Stimulated activated memory B cell treated with anti-CD40 and anti-IgM and Interleukin-4, amounts not matched to agents 10 μg/mL and 1 μg/mL and 100 μg/mL, for 72 hours (primary cell): ENCODE measurements at regions not wholly inside any gene's neighbourhood (a gene's known extent, or its start where the extent isn't known, plus 50 kb on each side); places are given as distances from the start of the nearest gene placed in this dataset.

ENCODE experiments used
- ATAC-seq: fragments of 150-1000 bp; cut with Tn5 transposase; 2 replicates; pipeline ENCODE4 v1.10.0; 2021
- H3K27ac Mint-ChIP-seq: one replicate; pipeline ENCODE4 v1.8.0; 2022; ENCODE audit warnings: mild to moderate bottlenecking, mixed read lengths
- H3K27me3 Mint-ChIP-seq: one replicate; pipeline ENCODE4 v1.8.0; 2022; ENCODE audit warnings: mixed read lengths
- H3K36me3 Mint-ChIP-seq: one replicate; pipeline ENCODE4 v1.8.0; 2022; ENCODE audit warnings: mixed read lengths
- H3K4me1 Mint-ChIP-seq: one replicate; pipeline ENCODE4 v1.8.0; 2022; ENCODE audit warnings: mixed read lengths
- H3K4me3 Mint-ChIP-seq: one replicate; pipeline ENCODE4 v1.8.0; 2022; ENCODE audit warnings: mild to moderate bottlenecking, moderate library complexity, mixed read lengths
- H3K9me3 Mint-ChIP-seq: one replicate; pipeline ENCODE4 v1.8.0; 2022; ENCODE audit warnings: mixed read lengths

DNA sequence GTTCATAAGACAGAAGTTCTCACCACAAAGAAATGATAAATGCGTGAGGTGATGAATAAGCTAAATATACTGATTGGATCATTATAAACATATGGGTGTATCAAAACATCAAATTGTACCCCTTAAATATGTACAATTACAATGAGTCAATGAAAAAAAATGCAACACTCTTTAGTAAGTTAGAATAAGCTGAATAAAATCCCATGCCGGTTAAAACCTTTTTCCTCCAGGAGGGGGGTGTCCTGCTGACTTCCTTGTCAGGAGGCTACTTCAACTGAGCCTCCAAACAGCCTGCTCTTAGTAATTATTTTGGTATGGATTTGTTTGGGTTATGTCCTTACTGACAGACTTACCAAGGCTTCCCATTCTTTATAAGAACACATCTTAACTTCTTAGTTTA is 649.1 kb downstream of the INHBA start:
- H3K27me3 Mint-ChIP-seq, result no peaks in the 10 kb centered on the region
- no peaks in the 10 kb centered on the region for H3K4me1 Mint-ChIP-seq
- ATAC-seq, result no peak
- H3K9me3 Mint-ChIP-seq, result peaks cover 7% of the 10 kb centered on the region
- no peak overlapping the region for H3K4me3 Mint-ChIP-seq
- H3K36me3 Mint-ChIP-seq, result no peaks in the 10 kb centered on the region
- H3K27ac Mint-ChIP-seq, result no peak overlapping the region

DNA sequence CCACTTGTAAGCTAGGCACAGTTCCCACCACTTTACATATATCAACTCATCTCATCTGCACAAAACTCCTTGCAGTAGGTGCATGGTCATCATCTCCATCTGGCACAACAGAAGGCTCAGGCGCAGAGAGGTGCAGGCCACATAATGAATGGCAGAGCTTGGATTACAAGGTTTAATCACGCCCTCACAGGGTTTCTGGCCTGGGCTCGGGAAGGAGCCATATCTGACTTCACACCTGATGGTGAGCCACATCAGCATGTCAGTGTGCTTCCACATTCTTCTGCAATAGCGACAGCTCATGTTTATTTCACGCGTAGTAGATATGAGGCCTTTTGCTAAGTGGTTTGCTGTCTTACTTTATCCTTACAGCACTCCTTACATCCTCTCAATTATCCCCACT is 650.2 kb downstream of the INHBA start:
- Mint-ChIP-seq H3K4me1 (no peaks in the 10 kb centered on the region), H3K36me3 (no peaks in the 10 kb centered on the region), H3K4me3 (no peak overlapping the region), H3K9me3 (peaks cover 2% of the 10 kb centered on the region), H3K27me3 (no peaks in the 10 kb centered on the region), H3K27ac (no peak overlapping the region)
- ATAC-seq, result no peak

DNA sequence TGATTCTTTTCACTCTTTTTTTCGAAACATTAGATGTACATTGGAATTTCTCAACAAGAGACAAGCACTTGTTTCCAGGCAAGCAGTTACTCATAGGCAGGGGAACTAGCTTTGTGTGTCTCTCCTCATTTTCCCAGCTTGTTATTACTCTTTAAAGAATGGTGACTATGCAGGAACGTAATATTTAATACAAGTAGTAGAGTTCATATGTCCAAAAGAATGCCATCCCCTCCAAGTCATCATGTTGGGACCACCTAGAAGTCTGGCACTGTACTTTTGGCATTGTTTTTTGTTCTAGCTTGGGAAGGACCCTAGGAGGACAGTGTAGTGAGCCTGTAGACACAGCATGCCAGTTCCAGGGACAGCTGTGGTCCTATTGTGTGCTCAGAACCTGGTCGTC is 650.7 kb downstream of the INHBA start:
- Mint-ChIP-seq H3K4me3 (no peak overlapping the region), H3K9me3 (peaks cover 2% of the 10 kb centered on the region), H3K27me3 (no peaks in the 10 kb centered on the region), H3K4me1 (no peaks in the 10 kb centered on the region), H3K27ac (no peak overlapping the region), H3K36me3 (no peaks in the 10 kb centered on the region)
- no peak for ATAC-seq

DNA sequence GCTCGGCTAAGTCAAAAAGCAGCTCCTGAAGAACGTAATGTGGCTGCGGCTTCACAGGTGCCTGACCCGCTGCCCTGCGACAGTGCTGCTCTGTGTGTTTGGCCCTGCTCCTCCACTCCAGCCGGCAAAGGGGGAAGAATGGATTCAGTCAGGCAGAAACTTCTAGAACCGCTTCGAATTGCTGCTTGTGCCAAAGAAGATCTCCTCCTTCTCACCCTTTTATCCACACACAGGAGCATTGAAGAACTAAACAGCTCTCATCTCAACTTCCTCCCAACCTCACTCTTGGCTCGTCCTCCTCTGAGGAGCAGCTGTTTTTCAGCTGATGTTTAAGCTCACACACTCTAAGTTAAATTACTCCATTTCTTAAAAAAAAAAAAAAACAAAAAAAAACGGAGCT is 651.4 kb downstream of the INHBA start:
- no peaks in the 10 kb centered on the region for H3K27me3 Mint-ChIP-seq
- no peak for ATAC-seq
- no peaks in the 10 kb centered on the region for H3K4me1 Mint-ChIP-seq
- peaks cover 1% of the 10 kb centered on the region for H3K9me3 Mint-ChIP-seq
- no peak overlapping the region for H3K27ac Mint-ChIP-seq
- H3K4me3 Mint-ChIP-seq, result no peak overlapping the region
- no peaks in the 10 kb centered on the region for H3K36me3 Mint-ChIP-seq

DNA sequence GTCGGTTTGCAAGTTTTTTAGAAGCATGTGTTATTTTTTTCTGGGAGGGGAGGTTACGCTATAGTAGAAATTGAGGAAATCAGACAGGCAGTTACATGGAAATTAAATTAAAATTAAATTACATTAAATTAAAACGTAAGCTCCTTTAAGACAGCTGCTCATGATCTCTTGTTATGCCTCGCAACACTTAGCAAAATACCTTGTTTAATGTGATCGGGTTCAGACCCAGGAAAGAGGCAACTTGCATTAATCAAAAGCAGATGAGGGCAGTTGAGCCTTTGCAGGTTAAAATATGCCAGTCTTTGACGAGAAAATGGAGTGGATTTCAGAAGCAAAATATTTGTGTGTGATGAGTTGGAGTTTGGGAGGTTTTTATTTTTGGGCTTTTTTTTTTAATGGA is 651.8 kb downstream of the INHBA start:
- Mint-ChIP-seq H3K36me3 (no peaks in the 10 kb centered on the region), H3K27me3 (no peaks in the 10 kb centered on the region), H3K9me3 (no peaks in the 10 kb centered on the region), H3K4me1 (no peaks in the 10 kb centered on the region), H3K4me3 (no peak overlapping the region), H3K27ac (no peak overlapping the region)
- no peak for ATAC-seq

DNA sequence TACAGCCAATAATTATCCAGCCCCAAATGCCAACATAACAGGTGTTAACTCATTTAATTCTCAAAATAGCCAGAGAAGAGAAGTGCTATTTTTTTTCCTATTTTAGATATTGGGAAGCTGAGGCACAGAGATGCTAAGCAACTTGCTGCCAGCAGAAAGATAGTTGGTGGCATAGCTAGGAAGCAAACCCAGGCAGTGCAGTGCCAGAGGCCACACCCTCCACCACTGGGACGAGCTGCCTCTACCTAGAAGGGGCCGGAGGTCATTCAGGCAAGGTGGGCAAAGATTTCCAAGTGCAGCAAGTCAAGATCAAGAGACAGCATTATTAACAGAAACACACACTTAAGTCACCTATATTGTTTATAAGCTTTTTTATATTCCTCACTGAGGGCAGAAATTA is 654.1 kb downstream of the INHBA start:
- no peaks in the 10 kb centered on the region for H3K27me3 Mint-ChIP-seq
- no peak for ATAC-seq
- no peaks in the 10 kb centered on the region for H3K36me3 Mint-ChIP-seq
- no peak overlapping the region for H3K4me3 Mint-ChIP-seq
- no peak overlapping the region for H3K27ac Mint-ChIP-seq
- no peaks in the 10 kb centered on the region for H3K9me3 Mint-ChIP-seq
- no peaks in the 10 kb centered on the region for H3K4me1 Mint-ChIP-seq

DNA sequence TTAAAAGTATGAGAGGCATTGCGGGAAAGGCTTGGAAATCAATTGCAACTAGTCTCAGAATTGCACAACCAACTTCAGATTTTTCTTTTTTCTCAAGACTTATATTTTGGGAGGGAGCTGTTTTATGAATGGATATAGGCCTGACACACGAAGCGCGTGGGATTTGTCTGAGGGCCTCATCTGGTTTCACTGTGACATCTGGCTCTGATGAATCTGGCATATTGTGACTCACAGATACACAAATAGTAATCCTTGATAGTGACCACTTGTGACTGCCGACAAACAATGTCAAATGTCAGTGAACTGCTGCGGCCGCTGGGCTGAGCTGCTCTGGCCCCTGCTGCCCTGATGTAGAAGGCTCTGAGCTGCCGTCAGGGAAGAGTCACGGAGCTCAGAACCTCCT is 655.1 kb downstream of the INHBA start:
- H3K27ac Mint-ChIP-seq, result no peak overlapping the region
- no peaks in the 10 kb centered on the region for H3K27me3 Mint-ChIP-seq
- H3K4me3 Mint-ChIP-seq, result no peak overlapping the region
- no peaks in the 10 kb centered on the region for H3K9me3 Mint-ChIP-seq
- H3K36me3 Mint-ChIP-seq, result no peaks in the 10 kb centered on the region
- no peak for ATAC-seq
- no peaks in the 10 kb centered on the region for H3K4me1 Mint-ChIP-seq

DNA sequence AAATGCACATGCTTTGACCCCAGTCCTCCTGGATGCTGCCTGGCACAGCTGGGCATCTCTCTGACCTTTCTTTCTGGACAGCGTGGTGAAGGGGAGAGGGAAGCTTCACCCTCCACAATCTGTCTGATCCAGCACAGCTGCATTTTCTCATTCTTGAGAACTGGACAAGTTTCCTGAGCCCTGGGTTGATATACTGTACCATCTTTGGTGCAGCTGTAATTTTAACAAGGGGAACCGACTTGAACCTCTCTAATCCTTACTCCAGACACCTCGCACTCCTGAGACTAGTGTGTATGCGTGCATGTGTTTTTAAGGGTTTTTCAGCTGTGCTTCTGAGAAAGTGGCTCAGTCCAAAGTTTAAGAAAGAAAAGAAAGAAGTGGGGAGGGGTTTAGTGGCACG is 655.7 kb downstream of the INHBA start:
- no peaks in the 10 kb centered on the region for H3K9me3 Mint-ChIP-seq
- no peaks in the 10 kb centered on the region for H3K4me1 Mint-ChIP-seq
- H3K4me3 Mint-ChIP-seq, result no peak overlapping the region
- H3K27ac Mint-ChIP-seq, result no peak overlapping the region
- no peaks in the 10 kb centered on the region for H3K27me3 Mint-ChIP-seq
- H3K36me3 Mint-ChIP-seq, result no peaks in the 10 kb centered on the region
- ATAC-seq, result no peak

DNA sequence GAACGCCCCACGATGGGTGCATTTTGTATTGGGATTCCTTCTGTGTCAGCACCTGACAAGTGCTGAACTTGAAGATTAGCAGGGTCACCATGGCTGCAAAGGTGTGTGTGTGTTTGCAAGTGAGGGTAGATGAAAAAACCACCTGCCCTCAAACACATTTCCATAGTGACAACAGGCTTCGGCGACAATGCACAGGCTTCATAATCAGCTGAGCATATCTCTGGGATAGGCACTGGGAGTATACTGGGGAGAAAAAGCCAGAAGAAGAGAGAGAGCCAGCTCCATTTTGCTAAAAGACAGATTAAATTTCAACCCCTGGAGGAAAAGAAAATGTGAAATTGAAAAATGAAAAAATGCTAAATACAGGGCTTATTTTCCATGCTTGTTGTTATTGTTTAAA is 656.1 kb downstream of the INHBA start:
- Mint-ChIP-seq H3K27me3 (no peaks in the 10 kb centered on the region), H3K9me3 (no peaks in the 10 kb centered on the region), H3K4me1 (no peaks in the 10 kb centered on the region), H3K27ac (no peak overlapping the region), H3K36me3 (no peaks in the 10 kb centered on the region), H3K4me3 (no peak overlapping the region)
- no peak for ATAC-seq

DNA sequence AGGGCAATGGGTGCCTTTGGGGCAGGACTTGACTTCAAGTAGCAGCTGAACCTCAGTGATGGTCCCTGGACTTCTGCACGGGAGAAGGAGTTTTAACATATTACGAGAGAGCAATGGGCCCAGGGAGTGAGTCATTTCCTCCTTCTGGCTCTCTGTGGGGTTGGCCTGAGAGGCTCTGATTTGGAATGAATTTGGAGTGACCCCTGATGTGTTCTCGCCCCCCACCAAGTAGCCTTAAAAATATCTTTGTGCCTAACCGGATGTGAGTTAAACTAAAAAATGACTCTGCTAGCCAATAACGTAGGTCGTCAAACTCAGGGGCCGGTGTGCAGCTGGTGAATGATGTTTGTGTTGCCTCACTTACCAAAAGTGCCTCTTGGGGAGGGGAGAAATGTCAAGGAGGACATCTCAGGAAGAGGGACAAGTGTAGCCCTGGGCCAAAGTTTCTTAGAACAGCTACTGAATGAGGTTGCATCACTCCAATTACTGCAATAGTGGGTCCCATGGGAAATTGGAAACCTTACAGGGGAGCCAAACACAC is 656.6 kb downstream of the INHBA start:
- H3K4me3 Mint-ChIP-seq, result no peak overlapping the region
- no peaks in the 10 kb centered on the region for H3K9me3 Mint-ChIP-seq
- H3K27me3 Mint-ChIP-seq, result no peaks in the 10 kb centered on the region
- no peak overlapping the region for H3K27ac Mint-ChIP-seq
- H3K4me1 Mint-ChIP-seq, result no peaks in the 10 kb centered on the region
- ATAC-seq, result no peak
- no peaks in the 10 kb centered on the region for H3K36me3 Mint-ChIP-seq

DNA sequence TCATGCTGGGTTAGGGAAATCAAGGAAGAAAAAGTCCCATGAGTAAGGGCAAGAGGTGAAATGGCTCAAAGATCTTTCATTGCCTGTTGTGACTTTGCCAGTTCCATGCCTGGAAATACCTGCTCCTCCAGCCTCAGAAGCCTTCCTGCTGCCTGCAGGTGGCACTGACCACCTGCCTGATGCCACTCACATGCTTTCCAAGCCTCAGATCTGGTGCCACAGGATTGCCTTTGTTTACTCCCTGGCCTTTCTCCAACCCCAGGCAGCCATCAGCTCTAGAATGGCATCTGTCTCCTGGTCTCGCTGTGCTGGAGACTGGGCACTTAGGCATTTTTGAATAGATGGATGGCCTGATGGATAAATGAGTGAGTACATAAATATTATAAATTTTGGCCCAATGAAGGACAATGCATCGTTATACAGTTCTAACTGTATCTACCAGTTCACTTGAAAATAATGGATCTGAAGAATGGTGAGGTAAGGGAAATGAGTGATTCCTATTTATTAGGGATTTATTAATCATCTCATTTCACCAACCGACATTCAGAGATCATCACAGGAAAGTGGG is 657.2 kb downstream of the INHBA start:
- Mint-ChIP-seq H3K27ac (no peak overlapping the region), H3K4me1 (no peaks in the 10 kb centered on the region), H3K9me3 (no peaks in the 10 kb centered on the region), H3K36me3 (no peaks in the 10 kb centered on the region), H3K27me3 (no peaks in the 10 kb centered on the region), H3K4me3 (no peak overlapping the region)
- ATAC-seq, result no peak

DNA sequence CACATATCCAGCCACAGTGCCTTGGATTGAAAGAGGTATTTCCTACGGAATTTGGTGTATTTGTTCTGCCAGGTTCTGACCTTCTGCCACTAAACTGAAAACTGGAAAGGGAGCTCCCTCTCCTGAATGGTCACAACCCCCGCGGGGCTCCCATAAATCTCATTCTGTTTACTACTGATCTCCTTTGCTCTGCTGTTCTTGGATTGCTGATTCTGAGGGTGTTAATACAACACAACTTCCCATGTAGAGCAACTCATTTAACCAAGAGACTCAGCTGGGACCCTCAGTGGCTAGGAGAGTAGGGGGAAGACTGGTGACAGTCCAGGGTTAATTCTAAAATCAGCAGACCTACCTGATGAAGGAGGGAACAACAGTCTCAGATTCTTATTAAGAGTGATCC is 662.9 kb downstream of the INHBA start:
- Mint-ChIP-seq H3K36me3 (no peaks in the 10 kb centered on the region), H3K27ac (no peak overlapping the region), H3K9me3 (no peaks in the 10 kb centered on the region), H3K4me3 (no peak overlapping the region), H3K27me3 (no peaks in the 10 kb centered on the region), H3K4me1 (no peaks in the 10 kb centered on the region)
- ATAC-seq, result no peak

DNA sequence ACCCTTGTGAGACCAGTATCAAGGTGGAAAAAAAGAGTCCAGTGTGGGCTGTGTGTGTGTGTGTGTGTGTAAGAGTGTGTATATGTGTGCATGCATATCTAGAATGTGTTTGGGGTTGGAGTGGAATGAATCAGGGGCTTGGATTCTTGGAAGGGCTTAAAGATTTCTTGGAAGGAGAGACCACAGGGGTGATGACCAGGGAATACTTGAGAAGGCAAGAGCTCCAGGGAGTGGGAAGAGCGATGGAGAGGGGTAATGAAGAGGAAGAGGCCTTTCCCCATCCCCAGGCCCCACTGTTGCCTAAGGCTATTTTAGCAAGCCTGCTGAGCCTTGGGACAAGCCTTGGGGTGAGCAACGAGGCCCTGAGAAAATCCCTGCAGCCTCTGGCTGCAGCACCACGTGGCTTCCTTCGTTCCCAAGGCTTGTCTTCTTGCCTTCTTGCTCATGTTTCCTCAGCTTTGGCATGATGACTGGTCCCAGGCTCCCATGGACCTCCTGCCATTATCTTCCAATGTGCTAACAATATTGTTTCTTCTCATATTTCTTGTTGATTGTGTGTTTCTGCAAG is 663.4 kb downstream of the INHBA start:
- no peak for ATAC-seq
- no peaks in the 10 kb centered on the region for H3K27me3 Mint-ChIP-seq
- no peak overlapping the region for H3K4me3 Mint-ChIP-seq
- H3K9me3 Mint-ChIP-seq, result no peaks in the 10 kb centered on the region
- no peaks in the 10 kb centered on the region for H3K36me3 Mint-ChIP-seq
- no peaks in the 10 kb centered on the region for H3K4me1 Mint-ChIP-seq
- no peak overlapping the region for H3K27ac Mint-ChIP-seq

DNA sequence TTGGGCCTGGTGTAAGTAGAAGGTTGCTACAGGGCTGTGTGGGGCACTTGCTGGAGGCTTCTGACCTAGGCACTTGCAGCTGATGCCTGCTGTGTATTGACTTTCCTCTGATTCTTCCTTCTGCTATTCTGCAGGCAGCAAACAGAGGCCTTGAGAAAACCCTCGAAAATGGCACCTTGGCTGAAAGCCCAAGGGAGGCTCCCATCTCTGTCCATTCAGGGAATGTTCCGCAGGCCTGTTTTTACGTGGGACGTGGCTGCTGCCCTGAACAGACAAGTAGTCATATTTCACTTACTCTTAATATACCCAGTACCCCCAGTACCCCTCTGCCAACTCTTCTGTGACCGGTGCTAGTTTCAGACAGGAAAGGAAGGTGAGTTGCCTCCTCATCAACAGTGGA is 664.7 kb downstream of the INHBA start:
- Mint-ChIP-seq H3K36me3 (no peaks in the 10 kb centered on the region), H3K27me3 (no peaks in the 10 kb centered on the region), H3K9me3 (no peaks in the 10 kb centered on the region), H3K4me3 (no peak overlapping the region), H3K27ac (no peak overlapping the region), H3K4me1 (no peaks in the 10 kb centered on the region)
- no peak for ATAC-seq

DNA sequence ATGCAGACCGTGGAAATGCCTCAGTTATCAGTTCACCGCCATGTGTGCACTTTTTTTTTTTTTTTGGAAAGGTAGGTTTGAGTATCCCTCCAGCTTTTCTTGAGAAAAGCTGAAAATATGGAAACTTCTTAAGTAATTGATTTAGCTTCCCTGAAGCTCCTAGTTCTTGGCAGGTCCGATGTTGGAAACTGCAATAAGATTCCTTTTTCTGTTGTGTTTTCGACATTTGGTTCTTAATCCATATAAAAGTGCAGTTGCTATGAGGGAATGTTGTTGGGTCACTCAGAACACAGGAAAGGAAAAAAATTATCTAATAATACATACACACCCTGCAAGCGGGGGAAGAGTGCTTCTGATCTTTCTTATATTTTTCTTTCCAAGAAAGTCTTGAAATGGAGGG is 665.2 kb downstream of the INHBA start:
- Mint-ChIP-seq H3K9me3 (no peaks in the 10 kb centered on the region), H3K27ac (no peak overlapping the region), H3K4me3 (no peak overlapping the region), H3K4me1 (no peaks in the 10 kb centered on the region), H3K27me3 (no peaks in the 10 kb centered on the region), H3K36me3 (no peaks in the 10 kb centered on the region)
- ATAC-seq, result no peak

DNA sequence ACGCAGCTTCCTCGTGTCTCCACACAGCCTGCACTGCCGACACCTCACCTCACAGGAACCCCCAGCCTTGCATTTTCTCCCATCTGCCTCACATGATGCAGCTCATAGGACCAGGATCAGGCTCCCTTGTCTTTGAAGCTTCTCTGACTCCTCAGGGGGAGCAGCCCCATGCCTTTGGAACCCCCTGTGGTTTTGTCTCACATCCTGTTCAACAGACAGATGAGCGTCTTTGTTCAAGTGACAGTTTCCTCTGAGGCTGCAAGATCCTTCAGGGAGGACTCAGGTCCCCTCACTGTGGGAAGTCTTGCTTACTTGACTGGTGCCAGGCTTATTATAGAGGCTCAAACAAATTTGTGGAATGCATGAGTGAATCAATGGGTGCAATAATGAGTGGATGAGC is 667.1 kb downstream of the INHBA start:
- no peaks in the 10 kb centered on the region for H3K4me1 Mint-ChIP-seq
- H3K36me3 Mint-ChIP-seq, result no peaks in the 10 kb centered on the region
- H3K9me3 Mint-ChIP-seq, result no peaks in the 10 kb centered on the region
- no peak overlapping the region for H3K4me3 Mint-ChIP-seq
- no peaks in the 10 kb centered on the region for H3K27me3 Mint-ChIP-seq
- no peak overlapping the region for H3K27ac Mint-ChIP-seq
- no peak for ATAC-seq

DNA sequence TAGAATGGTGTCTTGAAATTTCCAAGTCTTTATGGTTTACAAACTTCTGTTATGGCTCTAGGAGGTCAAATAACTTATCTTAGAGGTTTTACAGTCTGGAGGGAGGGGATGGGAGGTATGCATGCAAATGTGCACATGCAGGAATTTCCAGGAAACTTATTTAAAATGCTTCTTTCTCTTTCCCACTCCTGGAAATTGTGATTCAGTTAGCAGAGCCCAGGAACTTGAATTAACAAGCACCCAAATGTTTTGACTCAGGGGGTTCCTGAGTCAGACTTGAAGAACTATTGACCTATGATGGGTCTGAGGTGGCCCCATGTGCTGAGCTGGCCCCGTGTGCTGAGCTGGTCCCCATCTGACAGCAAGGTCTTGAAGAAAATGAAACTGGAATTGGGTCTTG is 669.4 kb downstream of the INHBA start:
- Mint-ChIP-seq H3K4me1 (no peaks in the 10 kb centered on the region), H3K4me3 (no peak overlapping the region), H3K36me3 (no peaks in the 10 kb centered on the region), H3K27ac (no peak overlapping the region), H3K27me3 (no peaks in the 10 kb centered on the region), H3K9me3 (no peaks in the 10 kb centered on the region)
- ATAC-seq, result no peak
